ENCODE measurements at regions not wholly inside any gene's neighbourhood (a gene's known extent, or its start where the extent isn't known, plus 50 kb on each side); places are given as distances from the start of the nearest gene placed in this dataset.

GRCh38 chr13:55159765-55160164 lies 1981.0 kb upstream of the PRR20A start:
- TF ChIP-seq, protein P1, sequence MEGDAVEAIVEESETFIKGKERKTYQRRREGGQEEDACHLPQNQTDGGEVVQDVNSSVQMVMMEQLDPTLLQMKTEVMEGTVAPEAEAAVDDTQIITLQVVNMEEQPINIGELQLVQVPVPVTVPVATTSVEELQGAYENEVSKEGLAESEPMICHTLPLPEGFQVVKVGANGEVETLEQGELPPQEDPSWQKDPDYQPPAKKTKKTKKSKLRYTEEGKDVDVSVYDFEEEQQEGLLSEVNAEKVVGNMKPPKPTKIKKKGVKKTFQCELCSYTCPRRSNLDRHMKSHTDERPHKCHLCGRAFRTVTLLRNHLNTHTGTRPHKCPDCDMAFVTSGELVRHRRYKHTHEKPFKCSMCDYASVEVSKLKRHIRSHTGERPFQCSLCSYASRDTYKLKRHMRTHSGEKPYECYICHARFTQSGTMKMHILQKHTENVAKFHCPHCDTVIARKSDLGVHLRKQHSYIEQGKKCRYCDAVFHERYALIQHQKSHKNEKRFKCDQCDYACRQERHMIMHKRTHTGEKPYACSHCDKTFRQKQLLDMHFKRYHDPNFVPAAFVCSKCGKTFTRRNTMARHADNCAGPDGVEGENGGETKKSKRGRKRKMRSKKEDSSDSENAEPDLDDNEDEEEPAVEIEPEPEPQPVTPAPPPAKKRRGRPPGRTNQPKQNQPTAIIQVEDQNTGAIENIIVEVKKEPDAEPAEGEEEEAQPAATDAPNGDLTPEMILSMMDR (conservative IDR thresholded peaks at IDR 0.05; ENCODE audit: low read depth, low read length): no peak
- no peak for TF ChIP-seq EZH2 (IDR thresholded peaks at IDR 0.05; ENCODE audit: low read length, unreplicated experiment)

Data from PC-3 (cell line).